Thymus (tissue), 11 donors: ENCODE measurements at regions not wholly inside any gene's neighbourhood (a gene's known extent, or its start where the extent isn't known, plus 50 kb on each side); places are given as distances from the start of the nearest gene placed in this dataset.

Experiments used
- DNase-seq, 9 donors: peaks; one replicate each; pipeline ENCODE4 v3.0.0-alpha.2; 2013; ENCODE audit warnings: low spot score in 9 of 9, low read depth in 6 of 9, missing footprints in 1 of 9
- H3K27ac ChIP-seq, 2 donors: one replicate each; pipeline ENCODE4 v1.5.1; 2013; ENCODE audit warnings: control low read depth in 1 of 2, low read depth in 1 of 2, low read length in 1 of 2, mild to moderate bottlenecking in 1 of 2, moderate library complexity in 1 of 2
- H3K27me3 ChIP-seq, 2 donors: one replicate each; pipeline ENCODE4 v1.5.1; 2013; ENCODE audit warnings: low read length in 1 of 2; ENCODE audit not compliant: control insufficient read depth in 2 of 2, insufficient read depth in 1 of 2
- H3K36me3 ChIP-seq, 2 donors: one replicate each; pipeline ENCODE4 v1.5.1; 2013; ENCODE audit warnings: low read length in 1 of 2, mild to moderate bottlenecking in 1 of 2, moderate library complexity in 1 of 2; ENCODE audit not compliant: control insufficient read depth in 2 of 2, insufficient read depth in 2 of 2
- H3K4me1 ChIP-seq, 2 donors: one replicate each; pipeline ENCODE4 v1.5.1; 2013; ENCODE audit warnings: low read length in 2 of 2; ENCODE audit not compliant: control insufficient read depth in 2 of 2, insufficient read depth in 2 of 2
- H3K4me3 ChIP-seq, 2 donors: one replicate each; pipeline ENCODE4 v1.5.1; 2013; ENCODE audit warnings: low read length in 2 of 2, control low read depth in 1 of 2, mild to moderate bottlenecking in 1 of 2
- H3K9me3 ChIP-seq, 2 donors: one replicate each; pipeline ENCODE4 v1.5.1; 2013; ENCODE audit warnings: low read length in 1 of 2, mild to moderate bottlenecking in 1 of 2; ENCODE audit not compliant: control insufficient read depth in 2 of 2, insufficient read depth in 1 of 2
- WGBS: extraction: QIAGEN DNeasy Blood & Tissue Kit; methylation state at CpG from one replicate; pipeline ENCODE4 v1.1.7; 2013; 5-methylcytosine and 5-hydroxymethylcytosine counted together
- donor health status: healthy.

DNA sequence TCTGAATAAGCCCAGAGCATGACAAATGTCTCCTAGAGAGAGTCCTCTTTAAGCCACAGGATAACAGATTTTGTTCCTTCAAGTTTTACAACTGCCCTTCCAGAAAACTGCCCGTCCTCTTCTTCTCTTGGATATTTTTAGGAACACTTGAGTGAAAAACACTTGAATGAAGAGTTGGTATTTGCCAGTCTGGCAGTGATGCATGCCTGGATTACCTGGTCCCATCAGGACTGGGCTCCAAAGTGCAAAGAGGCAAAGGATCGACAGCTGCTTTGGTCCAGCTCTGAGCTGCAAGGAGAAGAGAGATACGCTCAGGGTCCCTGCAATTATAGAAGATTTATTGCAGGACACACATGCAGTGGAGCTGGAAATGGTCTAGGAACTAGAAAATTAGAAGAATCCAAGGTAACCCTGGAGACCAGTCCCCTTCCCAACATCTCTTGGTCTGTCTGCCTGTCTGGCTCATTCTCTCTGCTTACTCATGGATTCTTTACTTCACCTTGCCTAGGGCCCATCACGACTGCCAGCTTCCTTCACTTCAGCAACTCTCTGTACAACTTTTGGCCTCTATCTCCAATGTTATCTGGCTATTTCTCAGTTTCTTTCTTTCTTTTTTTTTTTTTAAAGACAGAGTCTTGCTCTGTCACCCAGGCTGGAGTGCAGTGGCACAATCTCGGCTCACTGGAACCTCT lies 112.1 kb upstream of the SIX2 start:
- no peak overlapping the region for H3K27ac ChIP-seq
- H3K27me3 ChIP-seq = no peaks in the 10 kb centered on the region
- H3K36me3 ChIP-seq = no peaks in the 10 kb centered on the region
- WGBS = 95% methylated on average over 5 of the region's 5 CpGs
- no peaks in the 10 kb centered on the region for H3K9me3 ChIP-seq
- H3K4me3 ChIP-seq = no peak overlapping the region
- no peaks in the 10 kb centered on the region for H3K4me1 ChIP-seq
- DNase-seq = no peak

DNA sequence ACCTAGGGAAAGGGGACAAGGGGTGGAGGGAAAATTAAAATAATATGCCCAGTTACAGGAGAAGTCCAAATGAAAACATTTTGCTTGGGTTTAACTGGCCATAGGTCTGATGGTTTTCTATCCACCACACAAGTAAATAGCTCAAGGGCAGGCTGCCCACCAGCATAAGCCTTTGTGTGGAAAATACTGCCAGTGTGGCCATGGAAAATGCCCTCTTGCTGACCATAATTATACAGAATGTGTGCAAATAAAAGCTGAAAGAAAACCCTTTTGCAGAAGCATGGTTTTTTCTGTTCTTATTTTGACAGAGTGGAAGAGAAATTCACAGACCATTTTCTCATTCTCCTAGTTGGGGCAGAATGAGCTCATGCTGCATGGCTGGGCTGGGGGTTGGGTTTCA lies 111.3 kb upstream of the SIX2 start:
- Histone ChIP-seq H3K27ac (no peak overlapping the region), H3K27me3 (no peaks in the 10 kb centered on the region), H3K36me3 (no peaks in the 10 kb centered on the region), H3K4me1 (no peaks in the 10 kb centered on the region), H3K4me3 (no peak overlapping the region), H3K9me3 (no peaks in the 10 kb centered on the region)
- no peak for DNase-seq

DNA sequence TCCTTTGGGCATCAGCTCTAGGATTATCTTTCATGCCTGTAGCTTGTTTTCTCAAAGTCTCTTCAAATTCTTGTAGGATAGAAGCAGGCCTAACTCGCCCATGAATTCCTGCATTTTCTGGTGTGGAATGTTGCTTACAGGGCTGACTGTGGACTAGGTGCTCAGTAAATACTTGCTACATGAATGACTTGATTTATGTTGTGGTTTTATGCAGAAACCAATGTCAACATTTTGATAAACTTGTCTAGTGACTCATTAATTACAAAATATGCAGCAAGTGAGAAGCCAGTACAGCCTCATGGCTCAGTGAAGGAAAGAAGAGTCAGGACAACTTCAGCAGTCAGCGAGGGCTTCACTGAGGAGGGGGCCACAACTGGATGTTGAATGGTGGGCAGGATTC lies 110.6 kb upstream of the SIX2 start:
- H3K4me3 ChIP-seq = no peak overlapping the region
- H3K27ac ChIP-seq = no peak overlapping the region
- H3K36me3 ChIP-seq = no peaks in the 10 kb centered on the region
- H3K4me1 ChIP-seq = no peaks in the 10 kb centered on the region
- H3K27me3 ChIP-seq = no peaks in the 10 kb centered on the region
- WGBS = 90% methylated on average over 2 of the region's 2 CpGs
- DNase-seq = no peak
- no peaks in the 10 kb centered on the region for H3K9me3 ChIP-seq

DNA sequence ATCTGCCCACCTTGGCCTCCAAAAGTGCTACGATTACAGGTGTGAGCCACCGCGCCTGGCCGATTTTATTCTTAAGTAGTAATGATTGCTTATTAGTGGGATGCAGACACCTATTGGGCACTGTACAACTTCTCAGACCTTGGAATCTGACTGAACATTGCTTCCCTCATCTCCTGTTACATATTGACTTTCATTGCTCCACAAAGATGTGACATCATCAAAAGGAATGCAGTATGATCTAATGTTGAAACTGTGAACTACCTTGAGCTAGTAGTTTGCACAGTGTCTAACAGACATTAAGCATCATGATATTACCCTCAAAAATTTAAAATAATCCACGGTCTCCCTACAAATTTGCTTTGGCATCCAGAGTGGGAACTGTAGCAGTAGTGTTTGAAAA lies 109.8 kb upstream of the SIX2 start:
- H3K4me3 ChIP-seq = no peak overlapping the region
- H3K4me1 ChIP-seq = no peaks in the 10 kb centered on the region
- no peak overlapping the region for H3K27ac ChIP-seq
- no peak for DNase-seq
- WGBS = 98% methylated on average over 5 of the region's 5 CpGs
- H3K27me3 ChIP-seq = no peaks in the 10 kb centered on the region
- H3K36me3 ChIP-seq = no peaks in the 10 kb centered on the region
- no peaks in the 10 kb centered on the region for H3K9me3 ChIP-seq

DNA sequence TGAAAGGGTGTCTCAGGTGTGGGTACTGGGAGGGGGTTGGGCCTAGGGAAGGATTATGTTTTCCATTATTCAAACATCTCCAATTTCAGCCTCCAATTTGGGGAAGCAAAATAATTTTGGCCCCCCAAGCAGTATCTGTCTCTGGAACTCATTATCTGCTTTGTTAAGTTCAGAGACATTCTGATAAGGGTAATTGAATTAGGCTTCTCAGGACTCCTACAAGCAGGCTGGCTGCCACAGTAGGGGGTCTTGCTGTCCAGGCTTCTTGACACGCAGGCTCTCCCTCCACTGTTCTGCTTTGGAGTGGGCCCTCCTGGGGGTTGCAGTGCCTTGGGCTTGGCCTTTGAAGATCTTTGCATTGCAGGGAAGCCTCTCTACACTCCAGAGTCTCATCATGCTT lies 108.1 kb upstream of the SIX2 start:
- H3K36me3 ChIP-seq = no peaks in the 10 kb centered on the region
- DNase-seq = no peak
- H3K27ac ChIP-seq = no peak overlapping the region
- H3K9me3 ChIP-seq = no peaks in the 10 kb centered on the region
- H3K27me3 ChIP-seq = no peaks in the 10 kb centered on the region
- H3K4me1 ChIP-seq = no peaks in the 10 kb centered on the region
- H3K4me3 ChIP-seq = no peak overlapping the region
- 92% methylated on average over 1 of the region's 1 CpG for WGBS

DNA sequence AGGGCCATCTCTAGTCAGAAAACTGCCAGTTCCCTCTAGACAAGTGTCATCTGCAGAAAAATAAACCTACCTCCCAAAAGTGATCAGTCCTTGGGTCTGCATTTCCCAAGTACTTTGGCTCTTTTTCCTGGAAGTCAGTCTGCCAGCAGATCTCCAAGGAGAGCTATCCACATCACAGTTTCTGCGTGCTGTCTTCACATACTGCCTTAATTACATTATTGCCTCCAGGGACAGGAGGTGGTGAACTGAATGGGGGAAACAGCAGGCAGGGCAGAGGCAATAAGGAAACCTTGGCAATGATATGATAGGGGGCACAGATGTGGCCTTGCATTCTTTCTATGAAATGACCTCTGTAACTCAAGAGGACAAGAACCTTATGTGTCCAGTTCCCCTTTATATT lies 105.9 kb upstream of the SIX2 start:
- H3K4me3 ChIP-seq = no peak overlapping the region
- WGBS = 91% methylated on average over 1 of the region's 1 CpG
- H3K4me1 ChIP-seq = no peaks in the 10 kb centered on the region
- no peak overlapping the region for H3K27ac ChIP-seq
- no peak for DNase-seq
- H3K36me3 ChIP-seq = no peaks in the 10 kb centered on the region
- H3K27me3 ChIP-seq = no peaks in the 10 kb centered on the region
- no peaks in the 10 kb centered on the region for H3K9me3 ChIP-seq

DNA sequence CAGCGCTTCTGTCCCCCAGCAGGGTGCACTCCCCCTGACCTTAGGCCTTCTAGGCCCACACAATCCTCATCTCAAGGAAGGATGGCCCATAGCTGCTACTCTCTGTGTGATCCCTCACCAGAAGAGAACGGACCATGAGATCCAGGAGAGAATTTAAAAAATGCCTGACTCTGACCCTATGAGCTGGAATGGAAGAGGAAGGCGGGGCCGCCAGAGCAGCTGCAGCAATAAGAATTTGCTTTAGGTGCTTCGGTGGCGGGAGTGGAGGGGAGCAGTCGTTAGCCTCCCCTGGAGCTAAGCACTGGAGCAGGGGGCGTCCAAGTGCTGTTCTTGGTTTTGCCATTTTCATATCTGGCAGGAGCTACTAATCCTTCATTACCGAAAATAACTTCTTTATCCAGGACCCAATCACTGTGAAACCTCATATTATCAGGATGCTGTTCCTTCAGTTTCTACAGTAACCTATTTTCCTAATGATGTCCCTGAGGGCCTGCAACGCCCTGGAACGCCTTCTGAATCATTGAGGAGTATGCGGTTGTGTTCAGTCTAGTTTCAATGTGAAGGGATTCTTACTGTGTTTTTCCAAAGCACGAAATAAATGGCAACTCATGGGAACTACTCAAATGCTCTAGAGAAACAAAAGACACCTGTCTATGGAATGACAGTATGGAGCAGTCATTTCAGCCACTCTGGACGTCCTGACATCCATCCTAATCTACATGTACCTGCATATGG lies 105.1 kb upstream of the SIX2 start:
- H3K27me3 ChIP-seq = no peaks in the 10 kb centered on the region
- H3K27ac ChIP-seq = no peak overlapping the region
- WGBS = 96% methylated on average over 14 of the region's 14 CpGs
- no peaks in the 10 kb centered on the region for H3K36me3 ChIP-seq
- H3K4me3 ChIP-seq = no peak overlapping the region
- no peaks in the 10 kb centered on the region for H3K9me3 ChIP-seq
- H3K4me1 ChIP-seq = no peaks in the 10 kb centered on the region
- no peak for DNase-seq

DNA sequence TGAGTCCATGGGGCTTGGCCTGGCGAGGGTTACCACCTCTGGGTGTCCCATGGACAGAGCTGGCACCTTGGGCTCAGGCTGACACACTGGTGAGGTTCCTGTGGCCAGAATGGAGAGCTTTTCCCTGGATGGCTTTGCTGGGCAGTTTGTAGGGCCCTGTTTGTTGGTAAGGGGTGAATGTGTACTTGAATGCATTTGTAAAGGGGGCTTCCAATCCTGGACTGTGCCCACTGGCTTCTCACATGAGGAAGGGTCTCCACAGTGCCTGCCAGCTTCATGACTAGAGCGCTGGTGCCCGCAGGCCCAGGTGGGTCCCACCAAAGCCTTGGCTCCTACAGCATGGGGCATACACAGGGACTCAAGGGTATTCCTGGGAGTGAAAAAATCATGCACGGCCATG lies 103.5 kb upstream of the SIX2 start:
- Histone ChIP-seq H3K4me3 (no peak overlapping the region), H3K27ac (no peak overlapping the region), H3K9me3 (no peaks in the 10 kb centered on the region), H3K4me1 (no peaks in the 10 kb centered on the region), H3K36me3 (no peaks in the 10 kb centered on the region), H3K27me3 (no peaks in the 10 kb centered on the region)
- DNase-seq = no peak
- WGBS = 93% methylated on average over 4 of the region's 4 CpGs

DNA sequence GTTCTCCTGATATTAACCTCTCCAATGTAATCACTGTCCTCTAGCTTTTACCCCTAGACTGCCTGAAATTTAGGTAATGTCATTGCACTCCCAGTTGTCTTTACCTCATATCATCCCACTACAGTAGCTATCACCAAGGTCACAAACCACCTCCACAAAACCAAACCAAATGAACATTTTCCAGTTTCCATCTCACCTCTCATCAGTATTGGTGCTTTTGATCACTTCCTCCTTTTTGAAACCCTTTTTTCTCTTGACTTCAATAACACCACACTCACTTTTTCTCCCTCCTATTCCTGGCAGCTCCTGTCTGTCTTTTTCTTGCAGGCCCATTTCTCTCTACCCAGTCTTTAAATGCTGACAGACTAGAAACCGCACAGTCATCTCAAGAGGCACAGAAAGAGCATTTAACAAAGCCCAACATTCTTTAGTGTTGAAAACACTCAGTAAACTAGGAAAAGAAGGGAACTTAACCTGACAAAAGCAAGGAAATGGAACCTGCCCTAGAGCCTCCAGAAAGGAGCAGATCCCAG lies 95.9 kb upstream of the SIX2 start:
- Histone ChIP-seq H3K4me3 (no peak overlapping the region), H3K27ac (no peak overlapping the region), H3K36me3 (no peaks in the 10 kb centered on the region), H3K4me1 (no peaks in the 10 kb centered on the region), H3K9me3 (no peaks in the 10 kb centered on the region), H3K27me3 (no peaks in the 10 kb centered on the region)
- peak in 2 of 9 donors; percentile 12 to 13 for DNase-seq
- 93% methylated on average over 1 of the region's 1 CpG for WGBS
